ENCODE measurements at regions not wholly inside any gene's neighbourhood (a gene's known extent, or its start where the extent isn't known, plus 50 kb on each side); places are given as distances from the start of the nearest gene placed in this dataset.
"Not testable (repeated sequence)": the region's sequence is repeated elsewhere in the genome, so short reads cannot be mapped to it uniquely, and the experiment has no call there.

DNA sequence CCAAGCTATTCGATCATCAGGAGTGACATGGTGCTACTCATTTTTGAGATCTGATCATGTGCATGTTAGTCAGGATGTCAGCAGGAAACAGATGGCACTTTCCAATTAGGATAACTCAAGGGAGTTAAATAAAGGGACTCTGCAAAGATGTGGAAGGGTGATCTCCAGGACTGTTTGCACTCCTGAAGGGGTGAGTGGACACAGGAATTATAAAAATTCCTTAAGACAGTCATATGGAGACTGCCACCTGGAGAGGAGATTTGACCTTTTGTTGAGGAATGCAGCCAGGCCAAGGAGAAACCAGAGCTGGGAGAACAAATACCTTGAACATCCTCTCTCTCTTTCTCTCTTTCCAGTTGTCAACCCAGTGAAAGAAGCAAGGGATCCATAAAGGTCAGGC lies 189.1 kb downstream of the GABRG2 start:
- H3K27me3 ChIP-seq: no peaks in the 10 kb centered on the region
- H3K4me1 ChIP-seq: no peaks in the 10 kb centered on the region
- no peak overlapping the region for H3K27ac ChIP-seq
- H3K36me3 ChIP-seq: no peaks in the 10 kb centered on the region
- intact Hi-C loops (cut with DNase I; ENCODE audit: low total_unique reads): no loop called here
- H3K4me3 ChIP-seq: no peak overlapping the region
- H3K9me3 ChIP-seq: no peaks in the 10 kb centered on the region
- TF ChIP-seq POLR2AphosphoS5 (IDR thresholded peaks at IDR 0.05) (no peak), POLR2A (IDR thresholded peaks at IDR 0.05) (no peak)
- TF ChIP-seq, protein P1, sequence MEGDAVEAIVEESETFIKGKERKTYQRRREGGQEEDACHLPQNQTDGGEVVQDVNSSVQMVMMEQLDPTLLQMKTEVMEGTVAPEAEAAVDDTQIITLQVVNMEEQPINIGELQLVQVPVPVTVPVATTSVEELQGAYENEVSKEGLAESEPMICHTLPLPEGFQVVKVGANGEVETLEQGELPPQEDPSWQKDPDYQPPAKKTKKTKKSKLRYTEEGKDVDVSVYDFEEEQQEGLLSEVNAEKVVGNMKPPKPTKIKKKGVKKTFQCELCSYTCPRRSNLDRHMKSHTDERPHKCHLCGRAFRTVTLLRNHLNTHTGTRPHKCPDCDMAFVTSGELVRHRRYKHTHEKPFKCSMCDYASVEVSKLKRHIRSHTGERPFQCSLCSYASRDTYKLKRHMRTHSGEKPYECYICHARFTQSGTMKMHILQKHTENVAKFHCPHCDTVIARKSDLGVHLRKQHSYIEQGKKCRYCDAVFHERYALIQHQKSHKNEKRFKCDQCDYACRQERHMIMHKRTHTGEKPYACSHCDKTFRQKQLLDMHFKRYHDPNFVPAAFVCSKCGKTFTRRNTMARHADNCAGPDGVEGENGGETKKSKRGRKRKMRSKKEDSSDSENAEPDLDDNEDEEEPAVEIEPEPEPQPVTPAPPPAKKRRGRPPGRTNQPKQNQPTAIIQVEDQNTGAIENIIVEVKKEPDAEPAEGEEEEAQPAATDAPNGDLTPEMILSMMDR (IDR thresholded peaks at IDR 0.05): no peak
- DNase-seq (ENCODE audit: low spot score in 2 of 2): no peak

DNA sequence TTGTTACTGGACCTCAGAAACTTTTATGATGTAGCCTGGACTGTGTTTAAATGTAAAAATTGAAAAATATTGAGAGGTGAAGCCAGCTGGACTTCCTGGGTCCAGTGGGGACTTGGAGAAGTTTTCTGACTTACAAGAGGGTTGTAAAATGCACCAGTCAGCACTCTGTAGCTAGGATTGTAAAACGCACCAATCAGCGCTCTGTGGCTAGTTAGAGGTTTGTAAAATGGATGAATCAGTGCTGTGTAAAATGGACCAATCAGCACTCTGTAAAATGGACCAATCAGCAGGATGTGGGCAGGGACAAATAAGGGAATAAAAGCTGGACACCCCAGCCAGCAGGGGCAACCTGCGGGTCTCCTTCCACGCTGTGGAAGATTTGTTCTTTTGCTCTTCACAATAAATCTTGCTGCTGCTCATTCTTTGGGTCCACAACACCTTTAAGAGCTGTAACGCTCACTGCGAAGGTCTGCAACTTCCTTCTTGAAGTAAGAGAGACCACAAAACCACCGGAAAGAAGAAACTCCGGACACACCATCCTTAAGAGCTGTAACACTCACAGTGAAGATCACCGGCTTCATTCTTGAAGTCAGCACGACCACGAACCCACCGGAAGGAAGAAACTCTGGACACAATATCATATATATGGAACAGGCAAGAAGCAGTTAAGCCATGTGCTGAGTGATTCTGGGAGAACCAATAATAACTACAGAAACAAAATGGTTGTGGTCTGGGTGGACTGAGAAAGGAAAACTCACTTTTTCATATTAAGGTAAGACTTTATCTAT lies 201.3 kb downstream of the GABRG2 start:
- DNase-seq (ENCODE audit: low spot score in 2 of 2): no peak
- H3K4me3 ChIP-seq: no peak overlapping the region
- H3K4me1 ChIP-seq: no peaks in the 10 kb centered on the region
- TF ChIP-seq POLR2A (IDR thresholded peaks at IDR 0.05) (no peak), POLR2AphosphoS5 (IDR thresholded peaks at IDR 0.05) (no peak)
- TF ChIP-seq, protein P1 (IDR thresholded peaks at IDR 0.05): no peak
- no peaks in the 10 kb centered on the region for H3K9me3 ChIP-seq
- H3K36me3 ChIP-seq: no peaks in the 10 kb centered on the region
- no peak overlapping the region for H3K27ac ChIP-seq
- intact Hi-C loops (cut with DNase I; ENCODE audit: low total_unique reads): no loop called here
- no peaks in the 10 kb centered on the region for H3K27me3 ChIP-seq

DNA sequence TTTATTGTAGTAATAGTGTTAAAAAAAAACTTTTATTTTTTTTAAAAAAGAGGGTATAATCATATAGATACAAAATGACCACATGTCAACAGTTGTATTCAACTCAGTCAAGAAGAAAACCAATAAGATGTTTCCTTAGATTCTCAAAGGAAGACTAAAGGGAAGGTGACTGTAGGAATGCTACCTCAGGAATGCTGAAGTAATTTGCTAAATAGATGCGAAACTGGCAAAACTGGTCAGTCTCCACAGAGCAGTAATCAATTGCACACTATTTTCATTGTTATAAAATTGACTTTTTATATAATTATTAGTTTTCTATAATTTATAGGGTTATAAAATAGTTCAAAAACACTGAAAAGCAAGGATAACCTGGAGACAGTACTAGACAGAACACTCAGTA lies 204.8 kb downstream of the GABRG2 start:
- TF ChIP-seq, protein P1 (IDR thresholded peaks at IDR 0.05): no peak
- TF ChIP-seq POLR2AphosphoS5 (IDR thresholded peaks at IDR 0.05) (no peak), POLR2A (IDR thresholded peaks at IDR 0.05) (no peak)
- DNase-seq (ENCODE audit: low spot score in 2 of 2): no peak
- intact Hi-C loops (cut with DNase I; ENCODE audit: low total_unique reads): no loop called here
- Histone ChIP-seq H3K4me3 (no peak overlapping the region), H3K27ac (no peak overlapping the region), H3K36me3 (no peaks in the 10 kb centered on the region), H3K27me3 (no peaks in the 10 kb centered on the region), H3K9me3 (no peaks in the 10 kb centered on the region), H3K4me1 (no peaks in the 10 kb centered on the region)

DNA sequence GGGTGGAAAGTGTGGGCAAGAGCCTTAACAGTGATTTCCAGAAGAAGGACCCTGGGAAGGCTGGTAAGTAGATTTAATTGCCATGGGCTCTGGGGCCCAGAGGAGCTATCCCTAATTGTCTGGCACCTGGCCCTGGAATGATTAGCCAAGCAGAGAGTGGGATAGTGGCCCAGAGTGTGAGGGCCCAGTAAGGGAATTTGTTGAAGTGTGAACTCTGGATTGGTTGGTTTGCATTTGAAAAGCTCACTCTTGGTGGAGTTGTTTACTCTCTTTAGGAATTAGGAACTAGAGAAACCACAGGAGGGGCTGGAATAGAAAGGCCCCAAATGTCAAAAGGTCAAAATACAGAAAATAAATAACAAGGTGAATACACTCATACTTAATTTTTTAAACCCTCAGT lies 207.1 kb downstream of the GABRG2 start:
- Histone ChIP-seq H3K4me1 (no peaks in the 10 kb centered on the region), H3K9me3 (no peaks in the 10 kb centered on the region), H3K27me3 (no peaks in the 10 kb centered on the region), H3K27ac (no peak overlapping the region), H3K4me3 (no peak overlapping the region), H3K36me3 (no peaks in the 10 kb centered on the region)
- intact Hi-C loops (cut with DNase I; ENCODE audit: low total_unique reads): no loop called here
- TF ChIP-seq, protein P1 (IDR thresholded peaks at IDR 0.05): no peak
- TF ChIP-seq POLR2A (IDR thresholded peaks at IDR 0.05) (no peak), POLR2AphosphoS5 (IDR thresholded peaks at IDR 0.05) (no peak)
- DNase-seq (ENCODE audit: low spot score in 2 of 2): no peak

DNA sequence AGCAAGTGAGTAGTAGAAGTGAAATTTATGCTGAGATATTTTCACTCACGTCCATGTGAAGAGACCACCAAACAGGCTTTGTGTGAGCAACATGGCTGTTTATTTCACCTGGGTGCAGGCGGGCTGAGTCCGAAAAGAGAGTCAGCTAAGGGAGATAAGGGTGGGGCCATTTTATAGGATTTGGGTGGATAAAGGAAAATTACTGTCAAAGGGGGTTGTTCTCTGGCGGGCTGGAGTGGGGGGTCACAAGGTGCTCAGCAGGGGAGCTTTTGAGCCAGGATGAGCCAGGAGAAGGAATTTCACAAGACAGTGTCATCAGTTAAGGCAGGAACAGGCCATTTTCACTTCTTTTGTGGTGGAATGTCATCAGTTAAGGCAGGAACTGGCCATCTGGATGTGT lies 207.8 kb downstream of the GABRG2 start:
- H3K27me3 ChIP-seq; H3K9me3 ChIP-seq; DNase-seq (ENCODE audit: low spot score in 2 of 2); intact Hi-C loops (cut with DNase I; ENCODE audit: low total_unique reads); H3K27ac ChIP-seq; H3K36me3 ChIP-seq; H3K4me1 ChIP-seq; H3K4me3 ChIP-seq: not testable (repeated sequence)

Data from breast epithelium (tissue), 4 donors.